Fibroblast of gingiva (primary cell): ENCODE measurements at regions not wholly inside any gene's neighbourhood (a gene's known extent, or its start where the extent isn't known, plus 50 kb on each side); places are given as distances from the start of the nearest gene placed in this dataset.
"Not testable (repeated sequence)": the region's sequence is repeated elsewhere in the genome, so short reads cannot be mapped to it uniquely, and the experiment has no call there.

Source experiments
- DNase-seq: peaks from one replicate; pipeline ENCODE4 v3.0.0-alpha.2; 2011; ENCODE audit warnings: low read depth

DNA sequence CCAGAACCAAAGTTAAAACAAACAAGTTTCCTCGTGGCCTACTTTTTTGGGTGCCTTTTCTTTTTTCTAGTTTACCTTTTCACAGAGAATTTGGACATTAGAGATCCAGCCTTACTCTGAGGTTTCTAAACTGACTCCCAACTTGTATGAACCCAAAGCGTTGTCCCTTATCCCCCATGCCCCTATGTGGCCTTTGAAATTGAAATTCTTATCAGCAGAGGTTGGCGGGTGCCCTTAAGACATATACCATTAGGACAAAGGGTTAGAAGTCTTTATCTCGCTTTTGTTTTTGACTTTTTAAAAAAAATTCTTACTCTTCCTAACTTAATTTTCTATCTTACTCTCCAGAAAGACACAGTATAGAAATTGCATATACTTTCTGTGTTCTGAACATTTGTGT, 76.3 kb upstream of the C7orf33 start:
- DNase-seq: no peak

DNA sequence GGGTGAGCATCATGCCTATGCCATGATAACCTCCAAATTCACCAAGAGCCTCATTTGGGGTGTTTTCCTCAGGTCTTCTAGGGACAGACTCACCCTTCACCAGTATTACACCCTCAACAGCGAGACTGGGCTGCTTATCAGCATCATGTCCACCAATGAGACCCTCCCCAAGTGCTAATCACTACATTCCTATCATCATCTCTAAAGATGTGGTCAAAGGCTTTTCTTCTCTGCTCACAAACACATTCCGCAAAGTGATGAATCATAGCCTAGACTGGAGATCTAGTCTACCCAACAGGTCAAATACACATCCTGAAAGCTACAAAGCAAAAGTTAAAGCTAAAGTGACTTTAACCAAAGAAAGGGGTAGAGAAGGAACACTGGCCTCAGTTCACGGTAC, 75.3 kb upstream of the C7orf33 start:
- no peak for DNase-seq

DNA sequence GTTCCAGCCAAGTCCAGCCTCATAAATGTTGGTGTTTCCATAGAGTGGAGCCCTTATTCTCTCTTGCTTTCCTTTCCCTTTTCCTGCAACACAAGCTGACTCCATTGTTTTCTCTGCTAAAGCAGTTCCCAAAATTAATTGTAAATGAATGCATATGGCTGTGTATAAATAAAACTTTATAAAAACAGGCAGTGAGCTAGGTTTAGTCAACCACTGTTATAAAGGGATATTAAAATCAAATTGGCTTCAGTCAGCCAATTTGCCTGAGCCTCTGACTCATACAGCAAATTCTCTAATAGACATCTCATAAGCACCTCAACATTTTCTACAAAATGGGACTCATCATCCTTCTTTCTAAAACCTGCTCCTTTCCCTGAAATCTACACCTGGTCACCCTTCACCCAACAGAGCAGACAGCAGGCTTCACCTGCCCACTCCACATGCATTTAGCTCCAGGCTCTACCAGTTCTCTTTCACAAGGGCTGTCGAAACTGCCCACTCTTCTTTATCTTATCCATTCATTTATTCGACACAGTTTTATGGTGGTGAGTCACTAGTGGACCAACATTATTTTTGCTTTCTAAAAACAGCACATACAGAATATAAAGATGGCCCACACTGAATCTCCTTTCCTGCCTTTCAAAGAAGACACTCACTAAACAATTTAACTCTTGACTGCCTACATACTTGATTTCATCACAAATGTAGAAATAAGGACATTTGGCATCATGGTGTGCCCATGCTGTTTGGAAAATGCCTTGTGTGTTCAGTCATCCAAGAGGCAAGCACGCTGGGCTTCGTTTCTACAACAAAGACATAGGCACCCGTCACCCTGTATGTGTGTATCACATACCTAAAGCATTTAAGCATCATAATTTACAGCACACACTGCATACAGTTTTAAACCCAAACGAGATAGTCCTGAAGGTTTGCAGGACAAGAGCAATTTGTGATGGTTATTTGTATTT, 74.6 kb upstream of the C7orf33 start:
- DNase-seq: no peak

DNA sequence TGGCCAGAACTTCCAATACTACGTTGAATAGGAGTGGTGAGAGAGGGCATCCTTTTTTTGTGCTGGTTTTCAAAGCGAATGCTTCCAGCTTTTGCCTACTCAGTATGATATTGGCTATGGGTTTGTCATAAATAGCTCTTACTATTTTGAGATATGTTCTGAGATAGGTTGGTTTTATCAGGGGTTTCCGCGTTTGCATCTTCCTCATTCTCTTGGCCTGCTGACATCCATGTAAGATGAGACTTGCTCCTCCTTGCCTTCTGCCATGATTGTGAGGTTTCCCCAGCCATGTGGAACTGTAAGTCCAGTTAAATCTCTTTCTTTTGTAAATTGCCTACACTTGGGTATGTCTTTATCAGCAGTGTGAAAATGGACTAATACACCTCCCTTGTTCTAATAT, 71.2 kb upstream of the C7orf33 start:
- DNase-seq: not testable (repeated sequence)

DNA sequence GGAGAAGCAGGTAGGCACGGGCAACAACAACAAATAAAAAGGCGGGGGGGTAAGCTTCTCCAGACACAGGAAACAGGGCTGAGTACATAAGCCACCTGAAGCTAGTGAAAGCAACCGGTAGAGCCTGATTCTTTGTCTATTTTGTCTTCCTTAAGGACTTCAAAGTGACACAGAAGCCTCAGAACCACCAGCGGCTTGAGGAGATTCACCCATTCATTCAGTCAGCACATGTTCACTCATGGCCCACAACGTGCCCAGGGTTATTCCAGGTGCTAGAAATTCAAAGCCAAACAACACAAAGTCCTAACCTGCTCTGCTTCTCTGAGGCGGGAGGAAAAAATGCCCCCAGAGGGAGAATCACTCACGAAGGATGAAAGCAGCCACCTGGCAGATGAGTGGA, 69.3 kb upstream of the C7orf33 start:
- DNase-seq: no peak

DNA sequence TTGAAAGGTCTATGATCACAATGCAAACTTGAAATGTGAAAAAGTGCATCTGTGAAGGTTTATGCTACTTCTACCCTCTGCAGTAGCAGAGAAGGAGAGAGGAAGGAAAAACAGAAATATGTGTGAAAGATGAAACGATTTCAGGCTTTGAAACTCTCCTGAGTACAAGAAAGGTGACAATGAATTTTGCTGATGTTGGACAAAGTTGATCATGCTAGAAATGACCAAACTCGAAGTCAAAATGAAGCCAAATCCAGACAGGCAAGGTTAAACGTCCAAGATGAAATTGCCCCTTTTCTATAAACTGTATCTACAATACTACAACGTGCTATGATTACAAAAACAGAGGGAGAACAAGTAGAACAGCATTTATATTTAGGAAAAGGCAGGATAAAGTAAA, 67.0 kb upstream of the C7orf33 start:
- DNase-seq: no peak

DNA sequence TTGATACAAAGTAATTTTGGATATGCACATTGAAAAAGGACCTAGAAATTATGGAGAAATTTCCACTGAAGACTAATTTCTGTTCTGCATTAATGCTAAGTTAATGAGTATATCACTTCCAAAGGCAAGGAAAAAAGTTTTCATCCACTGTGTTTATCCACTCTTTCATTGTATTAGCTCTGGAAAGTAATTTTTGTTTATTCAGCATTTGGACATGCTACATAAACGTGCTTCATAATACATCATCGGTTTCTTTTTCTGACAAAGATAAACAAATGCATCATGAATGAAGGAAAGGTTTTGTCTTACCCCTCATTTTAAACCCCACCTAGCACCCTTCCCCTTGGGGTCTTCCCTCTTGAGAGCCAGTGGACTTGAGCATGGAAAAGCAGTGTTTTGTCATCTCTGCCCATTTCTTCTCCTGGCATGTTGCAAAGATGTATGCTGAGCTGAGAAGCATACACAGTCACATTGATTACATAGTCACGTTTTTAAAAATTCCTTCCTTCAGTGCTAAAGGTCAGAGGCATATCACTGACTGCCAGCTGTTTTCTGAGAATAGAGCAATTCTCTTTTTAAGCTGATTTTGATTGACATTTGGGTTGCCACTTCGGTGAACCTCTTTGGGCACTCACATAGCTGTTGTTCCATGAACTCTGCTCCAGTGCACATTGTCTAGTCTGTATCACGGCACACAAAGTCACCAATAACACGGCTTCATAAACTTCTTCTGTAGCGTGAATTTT, 65.9 kb upstream of the C7orf33 start:
- DNase-seq: no peak

DNA sequence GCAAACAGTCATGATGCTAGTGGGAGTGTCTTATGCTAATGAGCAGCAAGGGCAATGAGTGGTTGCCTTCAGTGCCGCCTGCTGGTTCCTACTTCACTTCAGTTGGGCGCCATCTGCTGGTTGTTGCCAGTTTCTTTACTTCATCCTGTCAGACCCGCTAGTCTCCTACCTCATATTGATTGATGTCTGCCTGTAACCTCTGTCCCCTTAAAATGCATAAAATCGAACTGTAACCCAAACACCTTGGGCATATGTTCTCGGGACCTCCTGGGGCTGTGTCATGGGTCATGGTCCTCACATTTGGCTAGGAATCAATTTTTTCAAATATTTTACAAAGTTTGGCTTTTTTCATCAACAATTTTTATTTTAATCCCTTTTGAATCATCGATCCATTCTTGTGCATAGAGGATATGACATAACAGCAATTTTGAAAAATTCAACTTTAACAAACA, 62.8 kb upstream of the C7orf33 start:
- peak; percentile 60 for DNase-seq

DNA sequence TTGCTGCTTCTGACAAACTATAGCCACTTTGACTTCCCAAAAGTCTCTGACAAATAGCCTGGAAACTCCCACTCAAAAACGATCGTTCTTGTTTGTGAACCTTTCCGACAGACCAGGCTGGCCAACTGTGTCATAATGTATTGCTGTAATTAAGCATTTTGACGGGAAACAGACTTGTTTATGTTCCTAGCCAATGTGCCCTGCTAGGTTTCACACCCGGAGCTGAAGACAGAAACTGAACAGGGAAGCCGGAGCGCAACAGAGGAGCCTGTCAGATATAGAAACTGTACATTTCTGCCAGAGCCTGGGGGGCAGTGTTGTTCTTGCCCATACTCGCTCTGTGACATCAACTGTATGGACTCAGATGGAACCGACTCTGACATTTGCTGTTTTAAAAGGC, 55.3 kb upstream of the C7orf33 start:
- DNase-seq: no peak

DNA sequence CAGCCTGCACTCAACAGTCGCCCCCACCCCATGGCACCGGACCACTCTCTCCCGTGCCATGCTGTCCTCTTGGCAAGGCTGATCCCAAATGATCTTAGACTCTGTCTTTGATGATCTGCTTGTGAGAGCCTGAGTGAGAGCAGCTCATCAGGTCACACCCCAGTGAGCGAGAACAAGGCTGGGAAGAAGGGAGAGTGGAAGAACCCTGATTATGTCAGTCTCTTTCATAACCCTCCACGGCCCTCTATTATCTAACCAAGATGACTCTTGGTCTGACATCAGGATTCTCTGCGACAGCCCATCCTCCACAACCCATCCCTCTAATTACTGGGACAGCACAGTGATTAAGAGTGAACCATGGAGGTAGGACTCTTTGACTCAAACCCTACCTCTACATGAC, 53.1 kb upstream of the C7orf33 start:
- DNase-seq: no peak

DNA sequence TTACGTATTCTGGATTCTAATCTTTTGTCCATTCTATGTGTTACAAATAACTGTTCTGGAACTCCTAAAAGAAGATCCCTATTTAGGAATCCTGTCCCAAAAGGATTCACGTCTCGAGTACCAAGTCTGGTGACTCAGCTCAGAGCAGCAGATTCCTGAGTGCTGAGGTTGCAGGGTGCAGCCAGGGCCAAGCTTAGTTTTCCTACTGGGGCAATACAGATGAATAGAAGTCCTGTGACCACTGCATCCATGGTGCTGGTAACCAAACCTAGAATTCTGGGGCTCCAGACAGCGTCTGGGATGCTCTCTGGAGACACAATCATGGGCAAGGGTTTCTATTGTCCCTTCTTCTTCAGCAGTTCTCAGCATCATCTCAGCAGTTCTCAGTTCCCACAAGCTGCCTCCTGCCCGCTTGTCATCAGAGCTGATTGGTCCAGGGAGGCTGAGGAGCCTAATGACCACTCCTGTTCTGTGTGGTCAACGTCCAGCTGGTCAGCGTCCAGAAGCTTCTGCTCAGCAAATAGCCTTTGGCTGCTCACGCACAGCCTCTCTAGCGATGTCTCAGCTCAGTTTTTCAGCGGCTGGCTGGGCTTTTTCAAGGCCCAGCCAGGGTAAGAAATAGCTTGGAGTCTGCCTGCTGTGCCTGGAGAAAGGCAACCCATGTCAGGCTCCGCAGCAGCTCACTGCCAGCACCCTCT, 50.4 kb upstream of the C7orf33 start:
- DNase-seq: peak; percentile 43
